HEK293 (cell line): ENCODE measurements at regions not wholly inside any gene's neighbourhood (a gene's known extent, or its start where the extent isn't known, plus 50 kb on each side); places are given as distances from the start of the nearest gene placed in this dataset.

Source experiments
- CTCF ChIA-PET: fragments of 350-600 bp; formaldehyde crosslinking; extraction: SDS; loops from one replicate; lab custom pipeline; 2021; ENCODE audit warnings: antibody characterized with exemption; lab: Yijun Ruan, JAX
- POLR2A ChIA-PET: fragments of 300-600 bp; formaldehyde crosslinking; extraction: SDS; loops from one replicate; lab custom pipeline; 2020; ENCODE audit warnings: antibody characterized with exemption, inconsistent platforms; lab: Yijun Ruan, JAX
- H3K27ac ChIP-seq: fragments of 200-500 bp; sonication (Bioruptor generic); 2 replicates; pipeline ENCODE4 v1.5.1; 2014; ENCODE audit warnings: low read depth, low read length, control low read depth, inconsistent platforms; ENCODE audit errors: extremely low read depth
- H3K36me3 ChIP-seq, 2 experiments: fragments of 200-500 bp in 1 of 2; sonication (Bioruptor generic) in 1 of 2; 1 replicate in 1 of 2; 2 replicates in 1 of 2; pipeline ENCODE4 v1.5.1; 2014 to 2017; ENCODE audit warnings: inconsistent platforms in 2 of 2, low read length in 2 of 2; ENCODE audit not compliant: control insufficient read depth in 2 of 2, insufficient read depth in 1 of 2
- H3K4me1 ChIP-seq: fragments of 200-500 bp; sonication (Bioruptor generic); 2 replicates; pipeline ENCODE4 v1.5.1; 2014; ENCODE audit warnings: mild to moderate bottlenecking, low read length, inconsistent platforms; ENCODE audit not compliant: control insufficient read depth, insufficient read depth
- H3K4me3 ChIP-seq: 2 replicates; pipeline ENCODE4 v1.5.1; 2011; ENCODE audit warnings: low read depth, mild to moderate bottlenecking, control low read depth, low read length, moderate library complexity
- H3K9me3 ChIP-seq: fragments of 200-500 bp; sonication (Bioruptor generic); 2 replicates; pipeline ENCODE4 v1.5.1; 2014; ENCODE audit warnings: low read depth, low read length, inconsistent platforms; ENCODE audit not compliant: control insufficient read depth, insufficient read depth
- KLF9 ChIP-seq: fragments of 450-650 bp; formaldehyde crosslinking; IDR thresholded peaks from 2 replicates; pipeline ENCODE4 v1.5.1; 2016; ENCODE audit warnings: missing biosample characterization, missing genetic modification characterization, low read depth
- SCRT1 ChIP-seq: fragments of 450-650 bp; formaldehyde crosslinking; IDR thresholded peaks from 2 replicates; pipeline ENCODE4 v1.5.1; 2016; ENCODE audit warnings: missing biosample characterization, missing genetic modification characterization, borderline replicate concordance
- SCRT2 ChIP-seq: fragments of 450-650 bp; formaldehyde crosslinking; IDR thresholded peaks from 2 replicates; pipeline ENCODE4 v1.5.1; 2016; ENCODE audit warnings: missing biosample characterization, missing genetic modification characterization
- SP3 ChIP-seq: fragments of 450-650 bp; formaldehyde crosslinking; IDR thresholded peaks from 2 replicates; pipeline ENCODE4 v1.5.1; 2016; ENCODE audit warnings: missing biosample characterization, missing genetic modification characterization
- ZBTB8A ChIP-seq: fragments of 450-650 bp; formaldehyde crosslinking; IDR thresholded peaks from 2 replicates; pipeline ENCODE4 v1.5.1; 2016; ENCODE audit warnings: missing biosample characterization, missing genetic modification characterization
- ZFHX2 ChIP-seq: fragments of 450-650 bp; formaldehyde crosslinking; conservative IDR thresholded peaks from 2 replicates; pipeline ENCODE4 v1.5.1; 2016; ENCODE audit warnings: missing biosample characterization, missing genetic modification characterization
- ZNF146 ChIP-seq: fragments of 450-650 bp; formaldehyde crosslinking; IDR thresholded peaks from 2 replicates; pipeline ENCODE4 v1.5.1; 2016; ENCODE audit warnings: missing biosample characterization, missing genetic modification characterization
- ZNF16 ChIP-seq: fragments of 450-650 bp; formaldehyde crosslinking; IDR thresholded peaks from 2 replicates; pipeline ENCODE4 v1.5.1; 2016; ENCODE audit warnings: low read depth, missing biosample characterization, missing genetic modification characterization
- ZNF174 ChIP-seq: fragments of 450-650 bp; formaldehyde crosslinking; IDR thresholded peaks from 2 replicates; pipeline ENCODE4 v1.5.0; 2017; ENCODE audit warnings: missing biosample characterization, mild to moderate bottlenecking, missing genetic modification characterization
- ZNF211 ChIP-seq: fragments of 450-650 bp; formaldehyde crosslinking; IDR thresholded peaks from 2 replicates; pipeline ENCODE4 v1.5.1; 2016; ENCODE audit warnings: low read depth, missing biosample characterization, missing genetic modification characterization
- ZNF214 ChIP-seq: fragments of 450-650 bp; formaldehyde crosslinking; IDR thresholded peaks from 2 replicates; pipeline ENCODE4 v1.5.1; 2017; ENCODE audit warnings: missing biosample characterization, mild to moderate bottlenecking, missing genetic modification characterization, borderline replicate concordance
- ZNF24 ChIP-seq: fragments of 450-650 bp; formaldehyde crosslinking; IDR thresholded peaks from 2 replicates; pipeline ENCODE4 v1.5.1; 2016; ENCODE audit warnings: missing biosample characterization, missing genetic modification characterization
- ZNF292 ChIP-seq: fragments of 450-650 bp; formaldehyde crosslinking; IDR thresholded peaks from 2 replicates; pipeline ENCODE4 v1.5.1; 2016; ENCODE audit warnings: low read depth, missing biosample characterization, missing genetic modification characterization, borderline replicate concordance
- ZNF354C ChIP-seq: fragments of 450-650 bp; formaldehyde crosslinking; IDR thresholded peaks from 2 replicates; pipeline ENCODE4 v1.5.1; 2016; ENCODE audit warnings: missing biosample characterization, missing genetic modification characterization, low read depth, borderline replicate concordance
- ZNF473 ChIP-seq: fragments of 450-650 bp; formaldehyde crosslinking; IDR thresholded peaks from 2 replicates; pipeline ENCODE4 v1.5.1; 2017; ENCODE audit warnings: missing biosample characterization, missing genetic modification characterization
- ZNF624 ChIP-seq: fragments of 450-650 bp; formaldehyde crosslinking; IDR thresholded peaks from 2 replicates; pipeline ENCODE4 v1.5.1; 2017; ENCODE audit warnings: missing biosample characterization, missing genetic modification characterization
- ZSCAN30 ChIP-seq: fragments of 450-650 bp; IDR thresholded peaks from 2 replicates; pipeline ENCODE4 v1.5.1; 2018; ENCODE audit warnings: missing biosample characterization, mild to moderate bottlenecking, missing genetic modification characterization, moderate library complexity
- ZSCAN5A ChIP-seq: fragments of 450-650 bp; formaldehyde crosslinking; IDR thresholded peaks from 2 replicates; pipeline ENCODE4 v1.5.1; 2016; ENCODE audit warnings: missing biosample characterization, missing genetic modification characterization

DNA sequence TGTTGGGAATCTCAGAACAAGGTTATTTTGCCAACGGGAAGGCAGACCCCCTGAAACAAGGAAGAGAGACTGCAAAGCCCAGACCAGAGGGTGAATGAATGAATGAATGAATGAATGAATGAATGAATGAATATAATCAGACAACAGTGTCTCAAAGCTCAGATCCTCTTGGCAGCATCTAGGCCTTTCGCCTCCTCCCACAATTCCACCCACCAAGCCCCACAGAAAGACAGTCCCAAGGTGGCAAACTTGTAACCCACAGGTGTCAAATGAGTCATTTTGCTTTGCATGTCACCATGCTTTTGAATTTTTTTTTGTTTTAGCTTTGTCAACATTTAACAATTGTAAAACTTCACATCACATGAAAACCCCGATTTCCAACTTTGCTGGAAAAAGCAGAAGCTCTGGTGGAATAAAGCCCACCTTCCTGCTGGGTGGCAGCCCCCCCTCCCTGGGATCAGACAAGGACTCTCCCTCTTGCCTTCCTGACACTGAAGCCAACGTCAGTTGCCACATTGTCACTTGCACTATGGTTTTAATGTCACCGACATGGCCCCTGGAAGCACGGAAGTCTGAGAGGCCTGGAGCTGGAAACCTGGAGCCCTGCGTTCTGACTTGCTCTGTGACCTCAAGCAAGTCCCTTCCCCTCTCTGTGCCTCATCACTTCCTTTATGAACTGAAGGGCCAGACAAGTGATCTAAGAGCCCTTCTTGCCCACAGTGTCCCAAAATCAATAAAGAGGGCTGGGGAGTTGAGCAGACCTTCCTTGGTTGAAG, 134.6 kb upstream of the RUNX3 start:
- no peak overlapping the region for H3K4me3 ChIP-seq
- H3K9me3 ChIP-seq = no peaks in the 10 kb centered on the region
- H3K4me1 ChIP-seq = no peaks in the 10 kb centered on the region
- POLR2A ChIA-PET = no interaction called here
- CTCF ChIA-PET = no interaction called here
- H3K36me3 ChIP-seq = no peaks in the 10 kb centered on the region
- no peak overlapping the region for H3K27ac ChIP-seq
- TF ChIP-seq SCRT1 (tag by site-specific recombination) = peak; percentile 52; the same call in 1 of the 2 replicates
- TF ChIP-seq ZFHX2 (tag by site-specific recombination) = no peak
- peak; percentile 91 for TF ChIP-seq SCRT2 (tag by site-specific recombination)
- TF ChIP-seq ZNF24 = peak; percentile 81
- TF ChIP-seq ZNF211 (tag by site-specific recombination) = no peak

DNA sequence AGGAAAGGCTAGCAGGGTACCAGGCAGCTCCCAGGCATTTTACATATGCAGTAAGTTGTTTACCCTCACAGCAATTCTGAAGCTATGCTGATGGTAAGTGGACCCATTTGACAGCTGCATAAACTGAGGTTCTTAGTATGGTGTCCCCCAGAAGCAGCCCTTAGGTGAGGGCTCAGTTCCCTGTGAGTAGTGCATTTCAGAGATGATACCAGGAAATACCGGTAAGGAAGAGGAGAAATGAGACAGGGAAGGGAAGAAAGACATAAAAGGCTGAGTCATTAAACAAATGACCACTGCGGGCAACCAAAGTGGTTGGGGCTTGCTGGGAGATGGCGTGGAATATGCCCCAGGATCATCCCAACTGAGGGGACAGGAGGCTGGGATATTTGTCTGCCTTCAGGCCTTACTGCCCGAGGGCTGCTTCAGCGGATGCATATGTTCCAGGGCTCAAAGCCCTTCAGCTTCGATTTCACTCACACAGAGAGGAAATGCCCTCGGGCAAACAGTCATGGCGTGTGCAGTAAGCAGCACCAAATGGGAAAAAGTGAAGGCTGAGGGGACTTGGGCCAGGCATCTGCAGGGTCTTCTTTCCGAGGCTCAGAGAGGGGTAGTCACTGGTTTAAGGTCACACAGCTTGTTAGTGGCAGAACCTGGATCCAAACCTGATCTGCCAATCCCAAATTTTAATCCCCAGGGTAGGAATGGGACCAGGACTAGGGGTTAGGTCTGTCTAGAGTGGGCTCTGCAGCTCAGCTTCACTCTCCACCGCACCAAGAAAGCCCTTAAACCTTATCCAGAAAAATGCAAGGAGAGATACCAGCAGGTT, 133.7 kb upstream of the RUNX3 start:
- H3K27ac ChIP-seq = no peak overlapping the region
- CTCF ChIA-PET = no interaction called here
- POLR2A ChIA-PET = no interaction called here
- no peaks in the 10 kb centered on the region for H3K36me3 ChIP-seq
- no peak overlapping the region for H3K4me3 ChIP-seq
- H3K4me1 ChIP-seq = no peaks in the 10 kb centered on the region
- TF ChIP-seq ZBTB8A (0 out of 2 replicates have a peak, but pooled peaks have one; percentile 15), ZNF16 (tag by site-specific recombination) (no peak), SP3 (tag by site-specific recombination) (no peak), ZNF146 (tag by site-specific recombination) (no peak), ZNF624 (tag by site-specific recombination) (no peak), KLF9 (no peak), ZNF473 (no peak), ZSCAN5A (tag by site-specific recombination) (no peak)
- H3K9me3 ChIP-seq = no peaks in the 10 kb centered on the region

- no peaks in the 10 kb centered on the region for H3K9me3 ChIP-seq
- H3K27ac ChIP-seq = no peak overlapping the region
- H3K36me3 ChIP-seq = no peaks in the 10 kb centered on the region
- no peaks in the 10 kb centered on the region for H3K4me1 ChIP-seq
- TF ChIP-seq ZNF214 (tag by site-specific recombination) (no peak), ZNF174 (tag by site-specific recombination) (no peak), ZNF292 (tag by site-specific recombination) (no peak), ZSCAN30 (tag by site-specific recombination) (no peak), ZNF354C (tag by site-specific recombination) (no peak), ZNF146 (tag by site-specific recombination) (no peak), KLF9 (no peak)
- ChIA-PET CTCF (no interaction called here), POLR2A (no interaction called here)
- H3K4me3 ChIP-seq = no peak overlapping the region
These were observed 132.7 kb upstream of the RUNX3 start for GRCh38 chr1:25062621-25063255.
